HEK293T (cell line): ENCODE measurements at regions not wholly inside any gene's neighbourhood (a gene's known extent, or its start where the extent isn't known, plus 50 kb on each side); places are given as distances from the start of the nearest gene placed in this dataset.
"Not testable (repeated sequence)": the region's sequence is repeated elsewhere in the genome, so short reads cannot be mapped to it uniquely, and the experiment has no call there.

ENCODE experiments used
- CTCF ChIA-PET: fragments of 350-600 bp; formaldehyde crosslinking; extraction: SDS; loops from one replicate; lab custom pipeline; 2021; ENCODE audit warnings: antibody characterized with exemption, inconsistent platforms; lab: Yijun Ruan, JAX
- POLR2A ChIA-PET: fragments of 350-600 bp; formaldehyde crosslinking; extraction: SDS; loops from one replicate; lab custom pipeline; 2020; ENCODE audit warnings: antibody characterized with exemption, inconsistent platforms; lab: Yijun Ruan, JAX
- DNase-seq: peaks from one replicate; pipeline ENCODE4 v3.0.0; 2012; ENCODE audit warnings: mixed read lengths; ENCODE audit errors: extremely low spot score
- ARNT ChIP-seq: fragments of 450-650 bp; IDR thresholded peaks from 2 replicates; pipeline ENCODE4 v1.6.1; 2017; ENCODE audit warnings: mild to moderate bottlenecking
- BHLHE40 ChIP-seq: fragments of 450-650 bp; IDR thresholded peaks from 2 replicates; pipeline ENCODE4 v1.6.1; 2016; ENCODE audit warnings: mild to moderate bottlenecking, moderate library complexity, borderline replicate concordance
- CTBP1 ChIP-seq: fragments of 450-650 bp; IDR thresholded peaks from 2 replicates; pipeline ENCODE4 v1.6.1; 2016; ENCODE audit warnings: borderline replicate concordance
- ELF4 ChIP-seq: fragments of 450-650 bp; IDR thresholded peaks from 2 replicates; pipeline ENCODE4 v1.6.1; 2017; ENCODE audit warnings: antibody characterized with exemption
- FOXA1 ChIP-seq: fragments of 450-650 bp; IDR thresholded peaks from 2 replicates; pipeline ENCODE4 v1.6.1; 2016; ENCODE audit warnings: mild to moderate bottlenecking
- FOXK2 ChIP-seq: fragments of 450-650 bp; IDR thresholded peaks from 2 replicates; pipeline ENCODE4 v1.6.1; 2016; ENCODE audit warnings: mild to moderate bottlenecking
- FOXM1 ChIP-seq: fragments of 450-650 bp; IDR thresholded peaks from 2 replicates; pipeline ENCODE4 v1.6.1; 2017; ENCODE audit warnings: mild to moderate bottlenecking, borderline replicate concordance
- HDGF ChIP-seq: fragments of 450-650 bp; IDR thresholded peaks from 2 replicates; pipeline ENCODE4 v1.6.1; 2017; ENCODE audit warnings: antibody characterized with exemption, borderline replicate concordance
- L3MBTL2 ChIP-seq: fragments of 450-650 bp; conservative IDR thresholded peaks from 2 replicates; pipeline ENCODE4 v1.6.1; 2016; ENCODE audit warnings: mild to moderate bottlenecking
- LEF1 ChIP-seq: fragments of 450-650 bp; IDR thresholded peaks from 2 replicates; pipeline ENCODE4 v1.6.1; 2017; ENCODE audit warnings: mild to moderate bottlenecking, borderline replicate concordance
- NFRKB ChIP-seq: fragments of 450-650 bp; IDR thresholded peaks from 2 replicates; pipeline ENCODE4 v1.6.1; 2016; ENCODE audit warnings: mild to moderate bottlenecking, moderate library complexity
- PKNOX1 ChIP-seq: fragments of 450-650 bp; IDR thresholded peaks from 2 replicates; pipeline ENCODE4 v1.6.1; 2016
- SP1 ChIP-seq: fragments of 450-650 bp; IDR thresholded peaks from 2 replicates; pipeline ENCODE4 v1.6.1; 2017
- SUZ12 ChIP-seq: fragments of 450-650 bp; IDR thresholded peaks from 2 replicates; pipeline ENCODE4 v1.6.1; 2016; ENCODE audit warnings: mild to moderate bottlenecking
- TARDBP ChIP-seq: fragments of 450-650 bp; IDR thresholded peaks from 2 replicates; pipeline ENCODE4 v1.6.1; 2016
- ZNF384 ChIP-seq: fragments of 450-650 bp; IDR thresholded peaks from 2 replicates; pipeline ENCODE4 v1.6.1; 2016

- POLR2A ChIA-PET = no interaction called here
- CTCF ChIA-PET = no interaction called here
- TF ChIP-seq ARNT (no peak), ELF4 (no peak), ZNF384 (no peak), HDGF (no peak), CTBP1 (no peak), PKNOX1 (no peak), TARDBP (no peak), FOXM1 (no peak), L3MBTL2 (no peak), SP1 (no peak), NFRKB (no peak), FOXK2 (no peak), FOXA1 (no peak), LEF1 (no peak), BHLHE40 (no peak), SUZ12 (no peak)
- DNase-seq = no peak
Measured at GRCh38 chr6:92408350-92408749, 1011.0 kb downstream of the EPHA7 start.

DNA sequence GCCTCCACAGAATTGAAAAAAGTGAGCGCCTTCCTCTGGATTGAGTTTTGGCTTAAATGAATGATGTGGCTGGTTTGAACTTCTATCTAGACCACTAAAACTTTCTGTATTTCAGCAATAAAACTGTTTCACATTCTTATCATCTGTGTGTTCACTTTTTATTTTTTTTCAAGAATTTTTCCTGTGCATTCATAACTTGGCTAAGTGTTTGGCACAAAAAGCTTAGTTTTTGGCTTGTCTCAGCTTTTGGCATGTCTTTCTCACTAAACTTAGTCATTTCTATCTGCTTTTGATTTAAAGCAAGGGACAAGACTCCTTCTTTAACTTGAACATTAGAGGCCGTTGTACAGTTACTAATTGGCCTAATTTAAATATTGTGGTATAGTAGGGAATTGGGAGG, 1015.1 kb downstream of the EPHA7 start:
- TF ChIP-seq FOXK2 (no peak), TARDBP (no peak), ELF4 (no peak), FOXA1 (no peak)
- no peak for DNase-seq
- CTCF ChIA-PET = no interaction called here
- POLR2A ChIA-PET = no interaction called here

DNA sequence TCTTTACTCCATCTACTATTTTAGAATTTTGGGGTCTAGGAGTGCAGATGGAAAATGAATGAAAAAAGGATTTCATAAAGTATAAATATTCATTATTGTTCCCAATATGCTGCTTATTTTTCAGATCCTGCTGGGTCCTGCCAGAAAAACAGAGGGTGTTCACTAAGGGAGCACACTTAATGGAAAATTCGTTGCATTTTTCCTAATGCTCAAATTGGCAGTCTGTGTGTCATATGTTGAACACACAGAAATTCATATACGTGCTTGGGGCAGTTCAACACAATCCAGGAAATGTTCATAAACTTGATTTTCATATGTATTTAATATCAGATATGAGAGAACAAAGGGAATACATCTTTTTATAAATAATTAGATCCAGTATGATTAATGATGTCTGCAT, 1019.4 kb downstream of the EPHA7 start:
- ChIA-PET CTCF (no interaction called here), POLR2A (no interaction called here)
- TF ChIP-seq ARNT (no peak), SP1 (no peak), L3MBTL2 (no peak), FOXM1 (no peak), FOXA1 (no peak), ELF4 (no peak), FOXK2 (no peak), TARDBP (no peak), HDGF (no peak), ZNF384 (no peak), CTBP1 (no peak), SUZ12 (no peak), NFRKB (no peak), BHLHE40 (no peak), LEF1 (no peak), PKNOX1 (no peak)
- DNase-seq = no peak

DNA sequence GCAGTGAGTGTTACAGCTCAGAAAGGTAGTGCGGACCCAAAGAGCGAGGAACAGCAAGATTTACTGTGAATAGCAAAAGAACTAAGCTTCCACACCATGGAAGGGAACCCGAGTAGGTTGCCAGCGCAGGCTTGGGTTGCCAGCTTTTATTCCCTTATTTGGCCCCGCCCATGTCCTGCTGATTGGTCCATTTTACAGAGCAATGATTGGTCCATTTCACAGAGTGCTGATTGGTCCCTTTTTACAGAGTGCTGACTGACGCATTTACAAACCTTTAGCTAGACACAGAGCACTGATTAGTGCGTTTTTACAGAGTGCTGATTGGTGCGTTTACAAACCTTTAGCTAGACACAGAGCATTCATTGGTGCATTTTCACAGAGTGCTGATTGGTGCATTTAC, 1030.7 kb downstream of the EPHA7 start:
- CTCF ChIA-PET, DNase-seq, POLR2A ChIA-PET: not testable (repeated sequence)

- TF ChIP-seq FOXK2 = no peak
- no peak for TF ChIP-seq LEF1
- TF ChIP-seq L3MBTL2 = no peak
- no peak for TF ChIP-seq TARDBP
- TF ChIP-seq PKNOX1 = no peak
- TF ChIP-seq SP1 = no peak
- TF ChIP-seq FOXA1 = no peak
- no peak for TF ChIP-seq CTBP1
- TF ChIP-seq SUZ12 = no peak
- no peak for TF ChIP-seq ELF4
- TF ChIP-seq BHLHE40 = no peak
- TF ChIP-seq NFRKB = no peak
- no peak for TF ChIP-seq FOXM1
- no peak for TF ChIP-seq ZNF384
- ChIA-PET CTCF (no interaction called here), POLR2A (no interaction called here)
- no peak for DNase-seq
Measured at GRCh38 chr6:92380803-92381601, 1038.4 kb downstream of the EPHA7 start.

DNA sequence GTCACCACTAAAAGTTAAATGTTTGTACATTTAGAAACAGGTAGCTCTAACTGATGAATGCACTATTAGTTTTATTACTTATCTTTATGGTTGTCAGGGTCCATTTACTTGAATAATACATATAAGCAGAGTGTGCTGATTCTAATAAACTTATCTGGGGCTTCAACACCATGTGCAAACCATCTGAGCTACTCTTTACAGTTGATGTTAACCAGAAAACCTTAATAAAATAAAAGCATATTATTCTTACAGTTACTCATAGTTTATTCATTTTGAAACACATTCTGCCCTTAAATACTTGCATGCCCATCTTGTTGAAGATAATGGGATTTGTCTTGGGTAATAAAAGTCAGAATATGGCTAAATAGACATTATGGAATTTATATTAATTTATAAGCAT, 1042.2 kb downstream of the EPHA7 start:
- CTCF ChIA-PET = no interaction called here
- POLR2A ChIA-PET = no interaction called here
- no peak for DNase-seq
- no peak for TF ChIP-seq CTBP1
- TF ChIP-seq SP1 = no peak
- TF ChIP-seq PKNOX1 = no peak
- no peak for TF ChIP-seq HDGF
- no peak for TF ChIP-seq BHLHE40
- TF ChIP-seq ZNF384 = no peak
- TF ChIP-seq SUZ12 = no peak
- no peak for TF ChIP-seq FOXA1
- no peak for TF ChIP-seq NFRKB
- no peak for TF ChIP-seq LEF1
- TF ChIP-seq ARNT = no peak
- no peak for TF ChIP-seq TARDBP
- TF ChIP-seq FOXK2 = no peak
- TF ChIP-seq L3MBTL2 = no peak
- no peak for TF ChIP-seq ELF4
